ENCODE measurements at regions not wholly inside any gene's neighbourhood (a gene's known extent, or its start where the extent isn't known, plus 50 kb on each side); places are given as distances from the start of the nearest gene placed in this dataset.
"Not testable (repeated sequence)": the region's sequence is repeated elsewhere in the genome, so short reads cannot be mapped to it uniquely, and the experiment has no call there.

DNA sequence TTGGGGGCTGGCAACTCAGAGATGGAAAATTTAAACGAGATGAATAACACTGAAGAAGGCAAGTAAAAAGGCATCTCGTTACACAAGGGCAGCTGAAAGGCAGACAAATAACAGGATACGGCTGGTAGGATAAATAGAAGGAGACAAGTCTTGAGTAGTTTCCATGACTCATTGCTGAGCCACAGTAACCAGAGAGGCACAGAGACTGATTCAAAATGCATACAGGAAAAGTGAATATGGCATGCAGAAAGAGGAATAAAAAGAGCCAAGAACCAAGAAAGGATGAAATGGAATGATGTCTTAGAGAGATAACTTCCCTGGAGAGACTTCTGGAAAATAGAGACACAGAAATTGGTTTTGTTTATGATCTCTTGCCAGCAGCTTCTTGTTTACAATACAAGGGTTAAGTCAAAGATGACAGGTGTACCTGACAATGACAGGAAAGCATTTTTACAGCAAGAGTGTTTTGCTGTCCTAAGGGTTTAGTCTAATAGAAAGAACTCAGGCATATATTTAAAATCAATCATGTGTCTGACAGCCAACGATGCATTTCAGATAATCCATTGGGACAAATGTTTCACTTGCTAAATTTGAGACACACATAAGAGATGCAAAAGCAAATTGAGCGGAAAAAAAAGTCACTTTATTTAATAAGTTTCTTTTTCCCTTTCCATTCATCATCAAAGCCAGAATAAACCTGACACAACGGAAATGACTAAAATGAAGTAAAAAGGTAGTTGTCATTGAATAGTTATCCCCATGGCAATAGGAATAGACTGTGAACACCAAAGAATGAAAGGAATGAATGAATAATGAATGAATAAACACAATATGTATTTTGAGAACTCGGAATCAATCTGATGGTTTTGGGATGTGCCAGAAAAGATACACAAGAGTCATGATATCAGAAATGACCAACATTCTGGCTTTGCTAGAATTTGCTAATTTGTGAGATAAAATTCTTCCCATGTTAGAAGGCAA is 68.0 kb upstream of the KCNQ5 start:
- Mint-ChIP-seq H3K9me3 (no peaks in the 10 kb centered on the region), H3K4me1 (no peaks in the 10 kb centered on the region), H3K36me3 (no peaks in the 10 kb centered on the region), H3K4me3 (no peak overlapping the region), H3K27me3 (ENCODE audit: low read depth in 3 of 3) (peaks cover 0 to 10% (median 1%) of the 10 kb centered on the region in 3 donors), H3K27ac (no peak overlapping the region)
- no peak for DNase-seq

DNA sequence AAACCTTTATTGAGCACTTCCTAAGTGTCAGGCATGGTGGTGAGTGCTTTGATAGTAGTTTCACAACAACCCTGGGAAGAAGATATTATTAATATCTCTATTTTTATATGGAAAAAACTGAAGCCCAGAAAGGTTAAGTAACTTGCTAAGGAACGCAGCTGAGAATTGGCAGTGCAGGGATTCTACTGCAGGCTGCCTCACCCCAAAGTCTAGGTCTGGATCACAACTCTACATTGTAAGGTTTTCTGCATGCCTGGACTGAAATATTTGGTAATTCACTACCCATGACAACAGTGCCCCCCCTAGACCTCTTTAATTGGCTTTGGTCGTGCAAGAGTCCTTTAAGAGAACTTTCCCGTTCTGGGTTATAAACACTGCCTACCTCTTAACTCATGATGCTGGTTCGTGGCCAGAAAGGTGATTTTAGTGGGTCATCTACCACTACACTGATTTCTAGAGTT is 67.1 kb upstream of the KCNQ5 start:
- H3K36me3 Mint-ChIP-seq, result no peaks in the 10 kb centered on the region
- H3K27me3 Mint-ChIP-seq (ENCODE audit: low read depth in 3 of 3), result peaks cover 0 to 10% (median under 1%) of the 10 kb centered on the region in 3 donors
- H3K27ac Mint-ChIP-seq, result no peak overlapping the region
- no peak overlapping the region for H3K4me3 Mint-ChIP-seq
- no peaks in the 10 kb centered on the region for H3K9me3 Mint-ChIP-seq
- DNase-seq, result no peak
- no peaks in the 10 kb centered on the region for H3K4me1 Mint-ChIP-seq

DNA sequence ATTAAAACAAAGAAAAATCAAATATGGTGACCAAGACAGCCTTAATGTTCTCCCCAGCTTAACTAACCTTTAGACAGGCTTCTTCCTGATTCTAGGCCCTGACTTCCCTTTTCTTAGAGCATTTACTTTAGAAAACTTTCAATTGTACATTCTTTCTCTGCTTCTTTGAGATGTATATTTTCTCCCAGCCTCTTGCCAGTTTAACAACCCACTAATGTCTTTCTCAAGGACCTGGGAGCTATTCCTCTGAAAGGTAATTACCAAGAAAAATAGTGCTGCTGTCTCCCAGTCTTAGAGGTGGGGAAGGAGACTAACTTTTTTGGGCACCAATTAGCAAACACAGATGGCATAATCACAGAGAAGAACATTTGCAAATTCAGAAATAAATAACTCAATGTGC is 62.8 kb upstream of the KCNQ5 start:
- Mint-ChIP-seq H3K27me3 (ENCODE audit: low read depth in 3 of 3) (peaks cover 0 to 14% (median 2%) of the 10 kb centered on the region in 3 donors), H3K9me3 (no peaks in the 10 kb centered on the region), H3K27ac (no peak overlapping the region), H3K4me3 (no peak overlapping the region), H3K4me1 (no peaks in the 10 kb centered on the region), H3K36me3 (no peaks in the 10 kb centered on the region)
- no peak for DNase-seq

DNA sequence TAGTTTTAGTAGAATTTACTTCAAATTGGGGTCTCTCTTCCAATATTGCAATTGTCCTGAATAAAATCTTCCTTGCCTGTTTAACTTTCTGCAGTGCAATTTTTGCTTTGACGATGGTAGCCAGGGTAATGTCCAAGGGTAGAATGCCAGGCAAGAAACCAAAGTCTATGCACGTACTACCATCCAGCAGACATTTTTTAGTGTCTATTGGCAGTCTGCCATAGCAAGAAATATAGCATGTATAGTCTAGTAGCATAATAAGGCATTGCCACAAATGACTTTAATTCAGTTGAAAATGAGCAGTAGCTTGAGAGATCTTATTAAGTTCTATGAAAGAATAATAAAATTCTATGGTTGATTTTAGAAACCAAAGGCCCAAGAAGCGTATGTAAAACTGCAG is 62.3 kb upstream of the KCNQ5 start:
- no peak overlapping the region for H3K4me3 Mint-ChIP-seq
- no peaks in the 10 kb centered on the region for H3K9me3 Mint-ChIP-seq
- no peaks in the 10 kb centered on the region for H3K4me1 Mint-ChIP-seq
- H3K36me3 Mint-ChIP-seq, result no peaks in the 10 kb centered on the region
- DNase-seq, result no peak
- peaks cover 0 to 14% (median 2%) of the 10 kb centered on the region in 3 donors for H3K27me3 Mint-ChIP-seq (ENCODE audit: low read depth in 3 of 3)
- H3K27ac Mint-ChIP-seq, result no peak overlapping the region

DNA sequence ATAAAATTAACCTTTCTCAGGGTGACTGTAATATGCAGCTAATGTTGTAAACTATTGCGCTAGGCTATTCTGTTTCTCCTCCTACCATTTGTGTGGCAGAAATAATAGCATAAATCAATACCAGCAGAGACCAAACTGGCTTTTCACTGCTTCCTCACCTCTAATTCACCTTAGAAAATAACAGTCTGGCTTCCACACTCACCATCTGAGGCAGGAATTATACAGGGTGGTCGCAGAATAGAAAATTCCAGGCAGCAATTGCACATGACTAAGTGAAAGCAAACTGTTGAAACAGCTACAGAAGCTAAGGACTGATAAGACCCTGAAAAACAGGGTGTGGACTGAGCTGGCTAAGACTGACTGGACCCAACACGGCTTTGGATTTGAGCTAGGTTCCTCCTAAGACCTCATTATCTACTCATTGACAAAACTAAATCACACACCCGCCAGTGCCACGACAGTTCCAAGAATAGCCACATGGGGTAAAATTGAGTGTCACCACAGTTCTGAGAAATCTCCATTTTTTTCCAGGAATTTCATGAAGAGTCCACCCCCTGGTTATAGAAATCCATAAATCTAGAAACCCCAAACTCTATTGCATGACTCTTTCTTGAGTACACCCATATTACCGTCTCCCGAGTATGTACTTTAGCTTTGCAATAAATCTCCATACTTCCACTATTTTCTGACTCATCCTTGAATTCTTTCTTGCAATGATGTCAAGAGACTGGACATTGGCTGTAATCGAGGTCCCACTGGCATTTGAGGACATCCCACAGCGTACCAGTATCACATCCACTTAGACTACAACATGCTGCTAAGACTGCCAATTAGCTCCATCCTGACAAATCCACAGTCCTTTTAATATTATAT is 60.9 kb upstream of the KCNQ5 start:
- peaks cover 0 to 18% (median 2%) of the 10 kb centered on the region in 3 donors for H3K27me3 Mint-ChIP-seq (ENCODE audit: low read depth in 3 of 3)
- DNase-seq, result no peak
- no peak overlapping the region for H3K27ac Mint-ChIP-seq
- no peaks in the 10 kb centered on the region for H3K9me3 Mint-ChIP-seq
- no peaks in the 10 kb centered on the region for H3K4me1 Mint-ChIP-seq
- no peak overlapping the region for H3K4me3 Mint-ChIP-seq
- no peaks in the 10 kb centered on the region for H3K36me3 Mint-ChIP-seq

DNA sequence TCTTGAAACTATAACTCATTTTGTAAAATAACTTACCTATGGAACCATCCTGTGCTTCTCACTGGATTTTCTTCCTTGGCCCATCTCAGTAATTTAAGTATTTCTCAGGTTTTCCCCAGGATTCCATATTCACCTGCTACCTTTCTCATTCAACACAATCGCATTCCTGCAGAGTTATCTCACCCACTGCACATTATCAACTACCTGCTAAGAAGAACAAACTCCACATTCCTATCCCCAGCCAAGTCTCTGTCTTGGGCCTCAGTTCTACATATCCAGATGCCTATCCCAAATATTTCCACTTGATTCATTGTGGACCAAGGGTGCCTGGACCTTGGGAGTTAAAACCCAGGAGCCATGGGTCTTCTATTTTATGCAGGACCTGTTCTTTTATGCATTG is 60.2 kb upstream of the KCNQ5 start:
- H3K4me3 Mint-ChIP-seq, result no peak overlapping the region

DNA sequence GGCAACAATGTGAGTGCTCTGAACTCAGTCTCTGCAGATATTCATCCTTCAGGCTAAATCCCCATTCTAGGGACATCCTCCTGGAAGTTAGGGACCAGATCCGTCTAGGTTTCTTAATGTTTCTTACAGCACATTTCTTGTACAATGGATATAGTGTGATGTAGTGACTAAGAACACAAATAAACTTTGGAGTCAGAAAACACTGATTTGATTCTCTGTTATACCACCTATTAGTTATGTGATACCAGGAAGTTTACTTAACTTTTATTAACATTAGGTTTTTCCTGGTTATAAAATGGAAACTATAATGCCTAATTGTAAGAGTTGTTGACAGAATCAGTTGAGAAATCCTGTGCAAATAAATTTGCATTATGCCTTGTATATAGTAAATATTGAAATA is 57.6 kb upstream of the KCNQ5 start:
- Mint-ChIP-seq H3K4me3 (no peak overlapping the region), H3K36me3 (no peaks in the 10 kb centered on the region), H3K27me3 (ENCODE audit: low read depth in 3 of 3) (peaks cover 0 to 14% (median 3%) of the 10 kb centered on the region in 3 donors), H3K27ac (no peak overlapping the region), H3K9me3 (no peaks in the 10 kb centered on the region), H3K4me1 (no peaks in the 10 kb centered on the region)
- DNase-seq, result no peak

More for the DNA sequence above, 60.2 kb upstream of the KCNQ5 start:
- H3K36me3 Mint-ChIP-seq, result no peaks in the 10 kb centered on the region
- no peaks in the 10 kb centered on the region for H3K4me1 Mint-ChIP-seq
- H3K27me3 Mint-ChIP-seq (ENCODE audit: low read depth in 3 of 3), result peaks cover 0 to 16% (median 2%) of the 10 kb centered on the region in 3 donors
- DNase-seq, result no peak
- no peaks in the 10 kb centered on the region for H3K9me3 Mint-ChIP-seq
- H3K27ac Mint-ChIP-seq, result no peak overlapping the region

DNA sequence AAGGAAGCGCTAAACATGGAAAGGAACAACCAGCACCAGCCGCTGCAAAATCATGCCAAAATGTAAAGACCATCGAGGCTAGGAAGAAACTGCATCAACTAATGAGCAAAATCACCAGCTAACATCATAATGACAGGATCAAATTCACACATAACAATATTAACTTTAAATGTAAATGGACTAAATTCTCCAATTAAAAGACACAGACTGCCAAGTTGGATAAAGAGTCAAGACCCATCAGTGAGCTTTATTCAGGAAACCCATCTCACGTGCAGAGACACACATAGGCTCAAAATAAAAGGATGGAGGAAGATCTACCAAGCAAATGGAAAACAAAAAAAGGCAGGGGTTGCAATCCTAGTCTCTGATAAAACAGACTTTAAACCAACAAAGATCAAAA is 49.9 kb upstream of the KCNQ5 start:
- not testable (repeated sequence) for H3K27me3 Mint-ChIP-seq (ENCODE audit: low read depth in 3 of 3); H3K9me3 Mint-ChIP-seq; H3K36me3 Mint-ChIP-seq; H3K4me3 Mint-ChIP-seq; H3K4me1 Mint-ChIP-seq; H3K27ac Mint-ChIP-seq; DNase-seq

Data from immature natural killer cell (primary cell).